H9 (cell line): ENCODE measurements at regions not wholly inside any gene's neighbourhood (a gene's known extent, or its start where the extent isn't known, plus 50 kb on each side); places are given as distances from the start of the nearest gene placed in this dataset.
"Not testable (repeated sequence)": the region's sequence is repeated elsewhere in the genome, so short reads cannot be mapped to it uniquely, and the experiment has no call there.

Experiments used
- DNase-seq: peaks from one replicate; pipeline ENCODE4 v3.0.0-alpha.2; 2017
- H2AFZ ChIP-seq: one replicate; pipeline ENCODE4 v1.6.1; 2013; ENCODE audit warnings: mild to moderate bottlenecking, low read length, control low read depth, moderate library complexity
- H2AK5ac ChIP-seq: 2 replicates; pipeline ENCODE4 v1.6.1; 2013; ENCODE audit warnings: low read length, control low read depth, mixed read lengths; ENCODE audit not compliant: insufficient read length
- H2BK120ac ChIP-seq: one replicate; pipeline ENCODE4 v1.6.1; 2013; ENCODE audit warnings: low read depth, mild to moderate bottlenecking, low read length, control low read depth, inconsistent platforms; ENCODE audit not compliant: poor library complexity, severe bottlenecking
- H2BK12ac ChIP-seq: 2 replicates; pipeline ENCODE4 v1.6.1; 2013; ENCODE audit warnings: low read length, control low read depth, mixed read lengths, low read depth; ENCODE audit not compliant: insufficient read length
- H2BK15ac ChIP-seq: 2 replicates; pipeline ENCODE4 v1.6.1; 2013; ENCODE audit warnings: low read depth, low read length, control low read depth
- H2BK20ac ChIP-seq: one replicate; pipeline ENCODE4 v1.6.1; 2013; ENCODE audit warnings: low read depth, mild to moderate bottlenecking, low read length, control low read depth, inconsistent platforms; ENCODE audit not compliant: poor library complexity, severe bottlenecking
- H2BK5ac ChIP-seq: 2 replicates; pipeline ENCODE4 v1.6.1; 2013; ENCODE audit warnings: low read length, control low read depth, mixed read lengths; ENCODE audit not compliant: insufficient read length
- H3K14ac ChIP-seq: 2 replicates; pipeline ENCODE4 v1.6.1; 2013; ENCODE audit warnings: low read length, control low read depth; ENCODE audit not compliant: insufficient read depth
- H3K18ac ChIP-seq: 2 replicates; pipeline ENCODE4 v1.6.1; 2013; ENCODE audit warnings: low read depth, mild to moderate bottlenecking, mixed read lengths, low read length, control low read depth; ENCODE audit not compliant: insufficient read length
- H3K23ac ChIP-seq: 2 replicates; pipeline ENCODE4 v1.6.1; 2013; ENCODE audit warnings: low read length, control low read depth, mixed read lengths, low read depth; ENCODE audit not compliant: insufficient read length
- H3K23me2 ChIP-seq: 2 replicates; pipeline ENCODE4 v1.6.1; 2013; ENCODE audit warnings: low read depth, mild to moderate bottlenecking, mixed read lengths, low read length, control low read depth; ENCODE audit not compliant: insufficient read length, poor library complexity, severe bottlenecking
- H3K27ac ChIP-seq: 2 replicates; pipeline ENCODE4 v1.5.1; 2013; ENCODE audit warnings: low read length, control low read depth, mixed read lengths, low read depth; ENCODE audit not compliant: insufficient read length
- H3K27me3 ChIP-seq: 2 replicates; pipeline ENCODE4 v1.6.1; 2013; ENCODE audit warnings: low read length, control low read depth, inconsistent platforms; ENCODE audit not compliant: insufficient read depth
- H3K4ac ChIP-seq: 2 replicates; pipeline ENCODE4 v1.6.1; 2013; ENCODE audit warnings: low read depth, mild to moderate bottlenecking, control low read depth, inconsistent platforms, low read length, moderate library complexity
- H3K4me1 ChIP-seq: 2 replicates; pipeline ENCODE4 v1.6.1; 2013; ENCODE audit warnings: low read length, control low read depth, inconsistent platforms; ENCODE audit not compliant: insufficient read depth
- H3K4me2 ChIP-seq: 2 replicates; pipeline ENCODE4 v1.6.1; 2013; ENCODE audit warnings: low read length, control low read depth, mixed read lengths; ENCODE audit not compliant: insufficient read length, insufficient read depth
- H3K56ac ChIP-seq: 2 replicates; pipeline ENCODE4 v1.6.1; 2013; ENCODE audit warnings: low read depth, mild to moderate bottlenecking, mixed read lengths, low read length, control low read depth; ENCODE audit not compliant: insufficient read length
- H3K79me1 ChIP-seq: 2 replicates; pipeline ENCODE4 v1.6.1; 2013; ENCODE audit warnings: low read depth, mild to moderate bottlenecking, moderate library complexity, low read length, control low read depth, inconsistent platforms; ENCODE audit not compliant: insufficient read depth, poor library complexity, severe bottlenecking
- H3K79me2 ChIP-seq: 2 replicates; pipeline ENCODE4 v1.6.1; 2013; ENCODE audit warnings: low read length, control low read depth, inconsistent platforms; ENCODE audit not compliant: insufficient read depth
- H3K9ac ChIP-seq: 2 replicates; pipeline ENCODE4 v1.6.1; 2013; ENCODE audit warnings: low read length, control low read depth, mixed read lengths; ENCODE audit not compliant: insufficient read length; ENCODE audit errors: extremely low read depth
- H3K9me3 ChIP-seq: one replicate; pipeline ENCODE4 v1.6.1; 2013; ENCODE audit warnings: low read depth, low read length, inconsistent platforms; ENCODE audit not compliant: control insufficient read depth
- H3T11ph ChIP-seq: one replicate; pipeline ENCODE4 v1.6.1; 2013; ENCODE audit warnings: mild to moderate bottlenecking, low read length, control low read depth, inconsistent platforms
- H4K20me1 ChIP-seq: one replicate; pipeline ENCODE4 v1.6.1; 2013; ENCODE audit not compliant: control insufficient read depth, insufficient read length, insufficient read depth
- H4K5ac ChIP-seq: 2 replicates; pipeline ENCODE4 v1.6.1; 2013; ENCODE audit warnings: low read depth, mild to moderate bottlenecking, mixed read lengths, low read length, control low read depth; ENCODE audit not compliant: insufficient read length
- H4K8ac ChIP-seq: replicated peaks from 2 replicates; pipeline ENCODE4 v1.6.1; 2013; ENCODE audit warnings: low read length, control low read depth, mixed read lengths, low read depth; ENCODE audit not compliant: insufficient read length
- H4K91ac ChIP-seq: 2 replicates; pipeline ENCODE4 v1.6.1; 2013; ENCODE audit warnings: low read depth, mild to moderate bottlenecking, moderate library complexity, mixed read lengths, low read length, control low read depth; ENCODE audit not compliant: insufficient read length
- H3K27ac Mint-ChIP-seq, 3 experiments: 2 replicates in 2 of 3; 3 replicates in 1 of 3; pipeline ENCODE4 v1.8.0; 2020 to 2021; ENCODE audit warnings: mixed read lengths in 3 of 3, mild to moderate bottlenecking in 1 of 3, moderate library complexity in 1 of 3
- H3K27me3 Mint-ChIP-seq: 2 replicates; pipeline ENCODE4 v1.8.0; 2021; ENCODE audit warnings: low read depth, mild to moderate bottlenecking, moderate library complexity, mixed read lengths
- H3K36me3 Mint-ChIP-seq, 3 experiments: 2 replicates in 2 of 3; 3 replicates in 1 of 3; pipeline ENCODE4 v1.8.0; 2020 to 2021; ENCODE audit warnings: low read depth in 3 of 3, mixed read lengths in 3 of 3; ENCODE audit not compliant: insufficient read depth in 1 of 3
- H3K4me1 Mint-ChIP-seq, 2 experiments: 2 replicates each; pipeline ENCODE4 v1.8.0; 2020; ENCODE audit warnings: mixed read lengths in 2 of 2
- H3K4me3 Mint-ChIP-seq, 2 experiments: 2 replicates in 1 of 2; 3 replicates in 1 of 2; pipeline ENCODE4 v1.8.0; 2020 to 2021; ENCODE audit warnings: mild to moderate bottlenecking in 2 of 2, mixed read lengths in 2 of 2, moderate library complexity in 1 of 2
- H3K9me3 Mint-ChIP-seq, 2 experiments: 2 replicates in 1 of 2; 3 replicates in 1 of 2; pipeline ENCODE4 v1.8.0; 2020; ENCODE audit warnings: mild to moderate bottlenecking in 2 of 2, mixed read lengths in 2 of 2, moderate library complexity in 1 of 2
- WGBS: extraction: QIAGEN DNeasy Blood & Tissue Kit; methylation state at CpG from one replicate; pipeline ENCODE4 v1.1.7; 2013; ENCODE audit warnings: missing lambda C conversion rate, low lambda C conversion rate, mixed read lengths; ENCODE audit not compliant: insufficient read length; ENCODE audit errors: extremely low coverage; 5-methylcytosine and 5-hydroxymethylcytosine counted together

DNA sequence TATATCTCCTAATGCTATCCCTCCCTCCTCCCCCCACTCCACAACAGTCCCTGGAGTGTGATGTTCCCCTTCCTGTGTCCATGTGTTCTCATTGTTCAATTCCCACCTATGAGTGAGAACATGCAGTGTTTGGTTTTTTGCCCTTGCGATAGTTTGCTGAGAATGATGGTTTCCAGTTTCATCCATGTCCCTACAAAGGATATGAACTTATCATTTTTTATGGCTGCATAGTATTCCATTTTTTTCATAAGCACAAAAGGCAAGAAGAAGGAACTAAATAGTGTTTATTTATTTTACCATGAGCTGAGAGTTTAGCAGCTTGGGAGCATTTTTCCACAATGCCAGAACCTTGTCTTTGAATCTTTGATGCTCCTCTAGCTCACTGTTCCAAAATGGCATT, 113.6 kb upstream of the OR4E1 start:
- H3K56ac ChIP-seq, H3K27me3 Mint-ChIP-seq, H3K4ac ChIP-seq, H3K27ac ChIP-seq, H3K9me3 Mint-ChIP-seq, H2AK5ac ChIP-seq, H4K91ac ChIP-seq, H3K79me2 ChIP-seq, H3K27me3 ChIP-seq, H3K4me1 Mint-ChIP-seq, H4K20me1 ChIP-seq, DNase-seq, H2BK12ac ChIP-seq, H4K8ac ChIP-seq, H3K9me3 ChIP-seq, H3K4me3 Mint-ChIP-seq, H3K36me3 Mint-ChIP-seq, H2BK5ac ChIP-seq, H3K79me1 ChIP-seq, H3T11ph ChIP-seq, H3K23me2 ChIP-seq, H3K27ac Mint-ChIP-seq, H2BK120ac ChIP-seq, H3K9ac ChIP-seq, H2BK20ac ChIP-seq, H3K4me2 ChIP-seq, H3K4me1 ChIP-seq, H3K14ac ChIP-seq, H2AFZ ChIP-seq, H3K18ac ChIP-seq, H2BK15ac ChIP-seq, H3K23ac ChIP-seq, H4K5ac ChIP-seq: not testable (repeated sequence)
- WGBS = no CpG with 5 or more reads among the region's 1 CpG
